Neuronal stem cell (in vitro differentiated cells): ENCODE measurements at regions not wholly inside any gene's neighbourhood (a gene's known extent, or its start where the extent isn't known, plus 50 kb on each side); places are given as distances from the start of the nearest gene placed in this dataset.

ENCODE experiments used
- DNase-seq: peaks from one replicate; pipeline ENCODE4 v3.0.0-alpha.2; 2013; ENCODE audit warnings: low spot score
- H2AFZ ChIP-seq: one replicate; pipeline ENCODE4 v1.6.1; 2013; ENCODE audit warnings: mild to moderate bottlenecking, low read length, inconsistent platforms
- H2AK5ac ChIP-seq: 2 replicates; pipeline ENCODE4 v1.6.1; 2013; ENCODE audit warnings: low read depth, mild to moderate bottlenecking, inconsistent platforms, low read length, moderate library complexity, mixed read lengths
- H2BK120ac ChIP-seq: 2 replicates; pipeline ENCODE4 v1.6.1; 2013; ENCODE audit warnings: low read depth, mild to moderate bottlenecking, inconsistent platforms, low read length, moderate library complexity, mixed read lengths
- H2BK12ac ChIP-seq: one replicate; pipeline ENCODE4 v1.6.1; 2013; ENCODE audit warnings: low read length, inconsistent platforms
- H2BK15ac ChIP-seq: 2 replicates; pipeline ENCODE4 v1.6.1; 2013; ENCODE audit warnings: mild to moderate bottlenecking, low read length, inconsistent platforms, mixed read lengths
- H2BK5ac ChIP-seq: one replicate; pipeline ENCODE4 v1.6.1; 2013; ENCODE audit warnings: inconsistent platforms, mild to moderate bottlenecking, low read length, moderate library complexity
- H3K14ac ChIP-seq: one replicate; pipeline ENCODE4 v1.6.1; 2013; ENCODE audit warnings: low read length, inconsistent platforms
- H3K18ac ChIP-seq: 2 replicates; pipeline ENCODE4 v1.6.1; 2013; ENCODE audit warnings: low read length, inconsistent platforms
- H3K23ac ChIP-seq: 2 replicates; pipeline ENCODE4 v1.6.1; 2013; ENCODE audit warnings: low read depth, mild to moderate bottlenecking, mixed read lengths, low read length, inconsistent platforms; ENCODE audit not compliant: poor library complexity
- H3K27ac ChIP-seq: replicated peaks from 3 replicates; pipeline ENCODE4 v1.5.1; 2013; ENCODE audit warnings: low read length, inconsistent platforms
- H3K27me3 ChIP-seq, 3 experiments: 2 replicates each; pipeline ENCODE4 v1.6.1; 2013; ENCODE audit warnings: low read length in 3 of 3, mild to moderate bottlenecking in 2 of 3, inconsistent platforms in 1 of 3, low read depth in 1 of 3, mixed read lengths in 1 of 3, moderate library complexity in 1 of 3; ENCODE audit not compliant: control insufficient read depth in 3 of 3, insufficient read depth in 3 of 3
- H3K36me3 ChIP-seq, 2 donors: replicated peaks in 1 of 2; 2 replicates each; pipeline ENCODE4 v1.6.1; 2013; ENCODE audit warnings: low read length in 2 of 2; ENCODE audit not compliant: control insufficient read depth in 2 of 2, insufficient read depth in 2 of 2
- H3K4ac ChIP-seq: 2 replicates; pipeline ENCODE4 v1.6.1; 2013; ENCODE audit warnings: inconsistent platforms, mild to moderate bottlenecking, low read length, moderate library complexity
- H3K4me1 ChIP-seq, 2 donors: 1 replicate in 1 of 2; 2 replicates in 1 of 2; pipeline ENCODE4 v1.6.1; 2013; ENCODE audit warnings: low read length in 2 of 2, low read depth in 1 of 2; ENCODE audit not compliant: control insufficient read depth in 2 of 2, insufficient read depth in 1 of 2
- H3K4me2 ChIP-seq: one replicate; pipeline ENCODE4 v1.6.1; 2013; ENCODE audit warnings: mild to moderate bottlenecking, low read length, inconsistent platforms; ENCODE audit not compliant: insufficient read depth, poor library complexity, severe bottlenecking
- H3K4me3 ChIP-seq, 2 donors: 2 replicates each; pipeline ENCODE4 v1.5.1; 2013; ENCODE audit warnings: low read length in 2 of 2, mild to moderate bottlenecking in 2 of 2, inconsistent platforms in 1 of 2, moderate library complexity in 1 of 2
- H3K79me1 ChIP-seq: one replicate; pipeline ENCODE4 v1.6.1; 2013; ENCODE audit warnings: low read depth, mild to moderate bottlenecking, inconsistent platforms, low read length, moderate library complexity
- H3K9ac ChIP-seq: one replicate; pipeline ENCODE4 v1.6.1; 2013; ENCODE audit warnings: mild to moderate bottlenecking, low read depth, low read length, inconsistent platforms; ENCODE audit not compliant: poor library complexity
- H3K9me3 ChIP-seq, 2 donors: replicated peaks in 1 of 2; 2 replicates each; pipeline versions ENCODE3 to v1.6.1; 2013; ENCODE audit warnings: low read length in 2 of 2, mild to moderate bottlenecking in 2 of 2, inconsistent platforms in 1 of 2, low read depth in 1 of 2, mixed read lengths in 1 of 2, moderate library complexity in 1 of 2; ENCODE audit not compliant: control insufficient read depth in 2 of 2, insufficient read depth in 1 of 2
- H4K8ac ChIP-seq: one replicate; pipeline ENCODE4 v1.6.1; 2013; ENCODE audit warnings: low read depth, mild to moderate bottlenecking, inconsistent platforms, low read length, moderate library complexity
- H4K91ac ChIP-seq: one replicate; pipeline ENCODE4 v1.6.1; 2013; ENCODE audit warnings: low read length, low read depth, mild to moderate bottlenecking, inconsistent platforms; ENCODE audit not compliant: poor library complexity
- WGBS, 2 donors: extraction: QIAGEN DNeasy Blood & Tissue Kit; methylation state at CpG; one replicate each; pipeline ENCODE4 v1.1.7; 2013; ENCODE audit warnings: missing lambda C conversion rate in 2 of 2, mixed read lengths in 1 of 2; ENCODE audit not compliant: insufficient read length in 2 of 2, insufficient replicate concordance in 1 of 2; ENCODE audit errors: extremely low coverage in 2 of 2; 5-methylcytosine and 5-hydroxymethylcytosine counted together

DNA sequence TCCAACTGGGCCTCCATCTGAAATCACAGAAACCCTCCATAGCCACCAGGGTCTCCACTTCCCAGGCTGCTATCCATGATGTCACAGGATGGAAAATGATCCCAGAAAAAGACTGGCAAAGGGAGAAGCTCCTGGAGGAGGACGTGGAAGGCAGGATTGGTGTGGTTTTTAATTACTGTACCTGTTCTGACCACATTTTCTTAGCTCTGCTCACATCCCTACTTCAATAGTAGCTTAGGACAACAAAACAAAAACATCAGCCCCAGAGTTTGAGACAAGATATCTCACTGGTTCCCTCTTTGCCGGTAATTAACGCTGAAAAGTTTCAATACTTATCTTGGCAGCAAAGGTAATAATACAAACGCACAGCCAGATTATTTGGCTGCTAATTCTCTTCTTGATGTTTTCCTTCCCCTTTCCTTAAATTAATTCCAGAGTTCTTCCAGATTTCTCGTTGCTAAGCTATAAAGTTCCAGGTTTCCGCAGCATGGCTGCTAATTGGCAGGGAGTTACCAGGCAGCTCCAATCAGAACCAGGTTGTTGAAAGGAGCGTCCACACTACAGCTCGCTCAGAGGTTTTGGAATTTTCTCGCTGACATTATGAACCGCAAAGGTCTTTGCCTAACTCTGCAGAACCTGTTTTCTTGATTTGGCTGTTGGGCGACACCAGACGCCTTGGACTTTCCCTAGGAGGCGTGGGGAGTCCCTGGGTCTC, 263.4 kb downstream of the MRTFB start:
- Histone ChIP-seq H3K4me1 (no peaks in the 10 kb centered on the region), H2BK120ac (no peak overlapping the region), H4K8ac (no peak overlapping the region), H2BK5ac (no peak overlapping the region), H3K4me3 (no peak overlapping the region), H3K27me3 (no peaks in the 10 kb centered on the region), H2AK5ac (no peak overlapping the region), H3K79me1 (no peaks in the 10 kb centered on the region), H2BK12ac (no peak overlapping the region), H2BK15ac (no peak overlapping the region), H3K9ac (no peak overlapping the region), H3K18ac (no peak overlapping the region), H3K4ac (no peak overlapping the region), H3K36me3 (no peaks in the 10 kb centered on the region), H3K9me3 (no peaks in the 10 kb centered on the region), H2AFZ (no peak overlapping the region), H3K14ac (no peak overlapping the region), H3K23ac (no peak overlapping the region), H3K27ac (no peak overlapping the region), H3K4me2 (no peak overlapping the region), H4K91ac (no peak overlapping the region)
- no peak for DNase-seq
- WGBS, 2 donors, result no CpG with 5 or more reads among the region's 13 CpGs

DNA sequence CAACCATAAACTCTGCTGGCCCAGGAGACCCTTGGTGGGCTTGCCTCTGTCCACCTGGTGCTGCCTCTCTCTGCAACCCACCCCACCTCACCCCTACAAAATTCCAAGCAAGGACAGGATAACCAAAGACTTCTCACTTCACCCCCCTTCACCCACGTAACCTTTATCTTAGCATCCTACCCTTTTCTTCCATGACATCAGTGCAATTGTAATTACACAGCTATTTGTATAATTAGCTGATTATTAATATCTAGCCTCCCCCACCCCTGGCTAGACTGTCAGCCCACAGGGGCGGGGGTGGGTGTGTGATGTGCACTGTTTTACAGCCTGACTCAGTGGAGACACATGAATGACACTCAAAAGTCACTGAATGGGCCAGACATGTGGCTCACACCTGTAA, 262.2 kb downstream of the MRTFB start:
- 100% methylated on average over 1 of the region's 2 CpGs; no CpG with 5 or more reads in 1 of the 2 donors for WGBS, 2 donors
- H2BK5ac ChIP-seq, result no peak overlapping the region
- H3K4me1 ChIP-seq, result no peaks in the 10 kb centered on the region
- no peak overlapping the region for H3K18ac ChIP-seq
- no peak overlapping the region for H3K27ac ChIP-seq
- H2BK15ac ChIP-seq, result no peak overlapping the region
- H3K79me1 ChIP-seq, result no peaks in the 10 kb centered on the region
- H3K4me2 ChIP-seq, result no peak overlapping the region
- no peak overlapping the region for H3K4me3 ChIP-seq
- no peak overlapping the region for H4K8ac ChIP-seq
- H3K36me3 ChIP-seq, result no peaks in the 10 kb centered on the region
- H4K91ac ChIP-seq, result no peak overlapping the region
- H3K14ac ChIP-seq, result no peak overlapping the region
- no peak overlapping the region for H2AFZ ChIP-seq
- H3K9me3 ChIP-seq, result peaks cover under 1 to 4% of the 10 kb centered on the region in 2 donors
- H3K4ac ChIP-seq, result no peak overlapping the region
- H3K27me3 ChIP-seq, result no peaks in the 10 kb centered on the region
- no peak overlapping the region for H3K9ac ChIP-seq
- H3K23ac ChIP-seq, result no peak overlapping the region
- H2AK5ac ChIP-seq, result no peak overlapping the region
- H2BK12ac ChIP-seq, result no peak overlapping the region
- DNase-seq, result no peak
- H2BK120ac ChIP-seq, result no peak overlapping the region

DNA sequence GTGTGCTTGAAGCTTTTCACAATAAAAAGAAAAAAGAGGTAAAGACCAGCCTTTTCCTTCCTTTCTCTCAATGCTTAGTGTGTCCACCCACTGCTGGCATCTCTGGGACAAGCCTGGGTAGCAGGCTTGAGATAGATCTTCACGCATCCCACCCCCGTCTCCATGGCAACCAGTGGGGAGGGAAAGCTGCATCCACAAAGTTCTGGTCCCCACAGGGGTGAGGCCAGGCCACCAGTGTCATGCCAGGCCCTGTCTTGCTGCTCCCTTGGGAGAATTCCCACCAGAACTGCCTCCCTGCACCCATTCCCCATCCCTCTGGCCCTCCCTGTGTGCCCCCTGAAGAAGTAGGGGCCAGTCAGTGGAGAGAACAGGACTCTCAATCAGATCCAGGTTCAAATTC, 259.9 kb downstream of the MRTFB start:
- Histone ChIP-seq H2AK5ac (no peak overlapping the region), H3K4me2 (no peak overlapping the region), H2AFZ (no peak overlapping the region), H3K36me3 (peaks cover 0 to 4% of the 10 kb centered on the region in 2 donors), H3K23ac (no peak overlapping the region), H3K4me3 (no peak overlapping the region), H3K14ac (no peak overlapping the region), H3K4me1 (no peaks in the 10 kb centered on the region), H3K9ac (no peak overlapping the region), H3K9me3 (peaks cover 7 to 9% of the 10 kb centered on the region in 2 donors), H4K8ac (no peak overlapping the region), H3K27me3 (no peaks in the 10 kb centered on the region), H2BK120ac (no peak overlapping the region), H3K79me1 (no peaks in the 10 kb centered on the region), H3K18ac (no peak overlapping the region), H4K91ac (no peak overlapping the region), H2BK12ac (no peak overlapping the region), H3K27ac (no peak overlapping the region), H3K4ac (no peak overlapping the region), H2BK15ac (no peak overlapping the region), H2BK5ac (no peak overlapping the region)
- DNase-seq, result no peak
- WGBS, 2 donors, result no CpG with 5 or more reads among the region's 2 CpGs

DNA sequence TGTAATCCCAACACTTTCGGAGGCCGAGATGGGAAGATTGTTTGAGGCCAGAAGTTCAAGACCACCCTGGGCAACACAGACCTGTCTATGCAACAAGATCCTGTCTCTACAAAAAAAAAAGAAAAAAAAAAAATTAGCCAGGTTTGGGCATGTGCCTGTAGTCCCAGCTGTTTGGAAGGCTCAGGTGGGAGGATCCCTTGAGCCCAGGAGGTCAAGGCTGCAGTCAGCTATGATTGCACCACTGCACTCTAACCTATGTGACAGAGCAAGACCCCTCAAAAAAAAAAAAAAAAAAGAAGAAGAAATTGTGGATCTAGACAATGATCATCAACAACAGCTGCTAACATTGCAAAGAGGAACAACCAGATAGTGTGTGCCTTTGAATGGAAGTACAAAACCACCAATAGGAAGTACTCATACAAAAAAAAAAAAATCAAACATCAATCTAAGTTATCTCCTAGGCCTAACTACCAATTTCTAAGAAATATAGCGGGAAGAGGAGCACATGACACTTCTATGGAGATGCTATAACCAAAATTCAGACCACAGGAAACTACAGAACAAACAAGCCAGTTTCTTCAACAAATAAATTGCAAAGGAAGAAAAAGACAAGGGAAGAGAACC, 258.7 kb downstream of the MRTFB start:
- no CpG with 5 or more reads among the region's 3 CpGs for WGBS, 2 donors
- no peak for DNase-seq
- Histone ChIP-seq H4K91ac (no peak overlapping the region), H2BK12ac (no peak overlapping the region), H2AK5ac (no peak overlapping the region), H2BK5ac (no peak overlapping the region), H3K4me3 (no peak overlapping the region), H2AFZ (no peak overlapping the region), H3K27ac (no peak overlapping the region), H3K4ac (no peak overlapping the region), H2BK120ac (no peak overlapping the region), H3K27me3 (no peaks in the 10 kb centered on the region), H3K36me3 (peaks cover 0 to 4% of the 10 kb centered on the region in 2 donors), H3K14ac (no peak overlapping the region), H3K9me3 (peaks cover 7 to 9% of the 10 kb centered on the region in 2 donors), H3K23ac (no peak overlapping the region), H3K9ac (no peak overlapping the region), H3K79me1 (no peaks in the 10 kb centered on the region), H3K18ac (no peak overlapping the region), H2BK15ac (no peak overlapping the region), H3K4me1 (no peaks in the 10 kb centered on the region), H4K8ac (no peak overlapping the region), H3K4me2 (no peak overlapping the region)
